WTC11 (cell line): ENCODE measurements at regions not wholly inside any gene's neighbourhood (a gene's known extent, or its start where the extent isn't known, plus 50 kb on each side); places are given as distances from the start of the nearest gene placed in this dataset.

Source experiments
- ATAC-seq: fragments of 200-7000 bp; cut with Tn5 transposase; 2 replicates; pipeline ENCODE4 v1.10.0; 2021; ENCODE audit warnings: mild to moderate bottlenecking, moderate library complexity
- CTCF ChIA-PET: fragments of 300-600 bp; sonication (Branson Sonifier 250); formaldehyde crosslinking; loops from one replicate; lab custom pipeline; 2021; ENCODE audit warnings: antibody characterized with exemption; lab: Charles Lee
- POLR2A ChIA-PET: fragments of 350-600 bp; sonication (Branson Sonifier 250); formaldehyde crosslinking; loops from one replicate; lab custom pipeline; 2021; ENCODE audit warnings: antibody characterized with exemption; lab: Charles Lee
- DNase-seq: peaks from one replicate; pipeline ENCODE4 v3.0.0; 2021; ENCODE audit warnings: low spot score
- H3K27ac Mint-ChIP-seq: 2 replicates; pipeline ENCODE4 v1.8.0; 2021; ENCODE audit warnings: mixed read lengths
- H3K27me3 Mint-ChIP-seq: 2 replicates; pipeline ENCODE4 v1.8.0; 2021; ENCODE audit warnings: low read depth, mild to moderate bottlenecking, moderate library complexity, mixed read lengths
- H3K36me3 Mint-ChIP-seq: 2 replicates; pipeline ENCODE4 v1.8.0; 2021; ENCODE audit warnings: mixed read lengths
- H3K4me1 Mint-ChIP-seq: 2 replicates; pipeline ENCODE4 v1.8.0; 2022; ENCODE audit warnings: mixed read lengths
- H3K4me3 Mint-ChIP-seq: 2 replicates; pipeline ENCODE4 v1.8.0; 2021; ENCODE audit warnings: mild to moderate bottlenecking, moderate library complexity, mixed read lengths
- H3K9me3 Mint-ChIP-seq: 2 replicates; pipeline ENCODE4 v1.8.0; 2021; ENCODE audit warnings: mixed read lengths
- AFF4 ChIP-seq: sonication (generic); formaldehyde crosslinking; IDR thresholded peaks from 2 replicates; pipeline ENCODE4 v1.8.1; 2023; ENCODE audit warnings: mild to moderate bottlenecking, missing genetic modification reagents, borderline replicate concordance
- ATF2 ChIP-seq: sonication (generic); formaldehyde crosslinking; IDR thresholded peaks from 2 replicates; pipeline ENCODE4 v1.8.1; 2022; ENCODE audit warnings: low read depth, missing genetic modification reagents, borderline replicate concordance
- CBFB ChIP-seq: sonication (generic); formaldehyde crosslinking; IDR thresholded peaks from 2 replicates; pipeline ENCODE4 v1.8.1; 2022; ENCODE audit warnings: mild to moderate bottlenecking, low read depth, missing genetic modification reagents
- E2F1 ChIP-seq: sonication (generic); formaldehyde crosslinking; IDR thresholded peaks from 2 replicates; pipeline ENCODE4 v1.8.0; 2022; ENCODE audit warnings: mild to moderate bottlenecking, missing genetic modification reagents
- FOXK1 ChIP-seq: sonication (generic); formaldehyde crosslinking; IDR thresholded peaks from 2 replicates; pipeline ENCODE4 v1.8.0; 2022; ENCODE audit warnings: mild to moderate bottlenecking, moderate library complexity, missing genetic modification reagents
- IRF2 ChIP-seq: sonication (generic); formaldehyde crosslinking; IDR thresholded peaks from 2 replicates; pipeline ENCODE4 v1.8.0; 2022; ENCODE audit warnings: low read depth, missing genetic modification reagents, borderline replicate concordance
- JUN ChIP-seq: sonication (generic); formaldehyde crosslinking; IDR thresholded peaks from 2 replicates; pipeline ENCODE4 v1.8.0; 2023; ENCODE audit warnings: mild to moderate bottlenecking, missing genetic modification reagents
- KAT7 ChIP-seq: sonication (generic); formaldehyde crosslinking; IDR thresholded peaks from 2 replicates; pipeline ENCODE4 v1.8.1; 2023; ENCODE audit warnings: missing genetic modification reagents, mild to moderate bottlenecking, borderline replicate concordance
- NFATC4 ChIP-seq: fragments of 250-450 bp; sonication (Bioruptor Pico); IDR thresholded peaks from 2 replicates; pipeline ENCODE4 v1.9.0; 2021; ENCODE audit warnings: mild to moderate bottlenecking
- NFYB ChIP-seq: sonication (generic); formaldehyde crosslinking; conservative IDR thresholded peaks from 2 replicates; pipeline ENCODE4 v1.8.0; 2022; ENCODE audit warnings: low read depth, missing genetic modification reagents
- NR2C2 ChIP-seq: sonication (generic); formaldehyde crosslinking; IDR thresholded peaks from 2 replicates; pipeline ENCODE4 v1.8.0; 2022; ENCODE audit warnings: mild to moderate bottlenecking, missing genetic modification reagents
- SOX15 ChIP-seq: fragments of 250-450 bp; sonication (Bioruptor Pico); IDR thresholded peaks from 2 replicates; pipeline ENCODE4 v1.9.0; 2021; ENCODE audit warnings: mild to moderate bottlenecking
- USF1 ChIP-seq: sonication (generic); formaldehyde crosslinking; IDR thresholded peaks from 2 replicates; pipeline ENCODE4 v1.8.0; 2022; ENCODE audit warnings: mild to moderate bottlenecking, missing genetic modification reagents
- ZBTB21 ChIP-seq: sonication (generic); formaldehyde crosslinking; IDR thresholded peaks from 2 replicates; pipeline ENCODE4 v1.8.1; 2023; ENCODE audit warnings: mild to moderate bottlenecking, missing genetic modification reagents, borderline replicate concordance
- ZMAT4 ChIP-seq: fragments of 250-450 bp; sonication (Bioruptor Pico); IDR thresholded peaks from 2 replicates; pipeline ENCODE4 v1.9.0; 2021; ENCODE audit warnings: mild to moderate bottlenecking
- ZNF317 ChIP-seq: sonication (generic); formaldehyde crosslinking; IDR thresholded peaks from 2 replicates; pipeline ENCODE4 v1.8.1; 2023; ENCODE audit warnings: low read depth, mild to moderate bottlenecking, moderate library complexity, missing genetic modification reagents, borderline replicate concordance
- ZNF423 ChIP-seq: fragments of 250-450 bp; sonication (Bioruptor Pico); IDR thresholded peaks from 2 replicates; pipeline ENCODE4 v2.1.2; 2022; ENCODE audit warnings: mild to moderate bottlenecking, moderate library complexity
- ZNF425 ChIP-seq: fragments of 250-450 bp; sonication (Bioruptor Pico); conservative IDR thresholded peaks from 2 replicates; pipeline ENCODE4 v1.9.0; 2021; ENCODE audit warnings: mild to moderate bottlenecking
- ZNF671 ChIP-seq: fragments of 250-450 bp; sonication (Bioruptor Pico); IDR thresholded peaks from 2 replicates; pipeline ENCODE4 v1.8.0; 2021; ENCODE audit warnings: mild to moderate bottlenecking
- ZSCAN18 ChIP-seq: fragments of 250-450 bp; sonication (Bioruptor Pico); IDR thresholded peaks from 2 replicates; pipeline ENCODE4 v2.1.2; 2022; ENCODE audit warnings: mild to moderate bottlenecking, moderate library complexity

GRCh38 chr2:7515327-7515726, 598.1 kb downstream of the RNF144A start:
- ChIA-PET POLR2A (no interaction called here), CTCF (no interaction called here)
- no peak for TF ChIP-seq NFYB
- TF ChIP-seq JUN (CRISPR knock-in tag): no peak
- no peak for TF ChIP-seq ZNF671
- TF ChIP-seq USF1 (CRISPR knock-in tag): no peak
- TF ChIP-seq ZNF423 (CRISPR knock-in tag): no peak
- no peak for TF ChIP-seq ZMAT4 (CRISPR knock-in tag)
- no peak for TF ChIP-seq CBFB (CRISPR knock-in tag)
- no peak for TF ChIP-seq SOX15 (CRISPR knock-in tag)
- TF ChIP-seq ZNF425 (CRISPR knock-in tag): no peak
- no peak for TF ChIP-seq ZBTB21 (CRISPR knock-in tag)
- TF ChIP-seq KAT7 (CRISPR knock-in tag): no peak
- TF ChIP-seq ZNF317: no peak
- no peak for TF ChIP-seq NFATC4
- no peak for TF ChIP-seq IRF2
- TF ChIP-seq, all 79 proteins: peak for 0
- ATAC-seq: no peak
- no peak for DNase-seq
- no peaks in the 10 kb centered on the region; the same call in 1 of the 2 replicates for H3K36me3 Mint-ChIP-seq
- H3K9me3 Mint-ChIP-seq: no peaks in the 10 kb centered on the region; the same call in 1 of the 2 replicates
- H3K27ac Mint-ChIP-seq: no peak overlapping the region
- no peaks in the 10 kb centered on the region; the same call in 1 of the 2 replicates for H3K27me3 Mint-ChIP-seq
- H3K4me3 Mint-ChIP-seq: no peak overlapping the region
- peaks cover 2% of the 10 kb centered on the region for H3K4me1 Mint-ChIP-seq

- H3K27me3 Mint-ChIP-seq: no peaks in the 10 kb centered on the region; the same call in 1 of the 2 replicates
- no peak overlapping the region for H3K27ac Mint-ChIP-seq
- ATAC-seq (no peak), DNase-seq (no peak)
- ChIA-PET POLR2A (no interaction called here), CTCF (no interaction called here)
- no peaks in the 10 kb centered on the region for H3K9me3 Mint-ChIP-seq
- no peak overlapping the region for H3K4me3 Mint-ChIP-seq
- H3K36me3 Mint-ChIP-seq: no peaks in the 10 kb centered on the region
- no peak for TF ChIP-seq E2F1 (CRISPR knock-in tag)
- TF ChIP-seq ZSCAN18 (CRISPR knock-in tag): no peak
- TF ChIP-seq FOXK1 (CRISPR knock-in tag): no peak
- H3K4me1 Mint-ChIP-seq: peaks cover 5% of the 10 kb centered on the region
These were observed 599.4 kb downstream of the RNF144A start for GRCh38 chr2:7516484-7517063.

GRCh38 chr2:7517088-7517487, 599.9 kb downstream of the RNF144A start:
- H3K36me3 Mint-ChIP-seq: no peaks in the 10 kb centered on the region
- POLR2A ChIA-PET: no interaction called here
- no peak for TF ChIP-seq AFF4 (CRISPR knock-in tag)
- TF ChIP-seq NR2C2 (CRISPR knock-in tag): no peak
- TF ChIP-seq ATF2 (CRISPR knock-in tag): no peak
- no peak for TF ChIP-seq JUN (CRISPR knock-in tag)
- TF ChIP-seq, all 79 proteins: peak for 0
- H3K27ac Mint-ChIP-seq: no peak overlapping the region
- H3K4me3 Mint-ChIP-seq: no peak overlapping the region
- no peaks in the 10 kb centered on the region for H3K9me3 Mint-ChIP-seq
- H3K27me3 Mint-ChIP-seq: no peaks in the 10 kb centered on the region; the same call in 1 of the 2 replicates
- ATAC-seq (no peak), DNase-seq (no peak)
- peaks cover 5% of the 10 kb centered on the region for H3K4me1 Mint-ChIP-seq
- CTCF ChIA-PET: no interaction called here
